ENCODE measurements at regions not wholly inside any gene's neighbourhood (a gene's known extent, or its start where the extent isn't known, plus 50 kb on each side); places are given as distances from the start of the nearest gene placed in this dataset.

GRCh38 chr3:102348904-102349303 is 85.9 kb upstream of the ZPLD1 start (continued):
- TF ChIP-seq ZNF18 (CRISPR knock-in tag; IDR thresholded peaks at IDR 0.05; ENCODE audit: insufficient replicate concordance): no peak
- no peak for TF ChIP-seq ZNF75D (CRISPR knock-in tag; IDR thresholded peaks at IDR 0.05; ENCODE audit: borderline replicate concordance)
- no peak for TF ChIP-seq CBX5 (CRISPR knock-in tag; IDR thresholded peaks at IDR 0.05; ENCODE audit: borderline replicate concordance)
- TF ChIP-seq FOXK1 (CRISPR knock-in tag; IDR thresholded peaks at IDR 0.05; ENCODE audit: borderline replicate concordance, low read depth): no peak
- TF ChIP-seq TEAD2 (CRISPR knock-in tag; IDR thresholded peaks at IDR 0.05): no peak
- TF ChIP-seq ZNF329 (CRISPR knock-in tag; IDR thresholded peaks at IDR 0.05; ENCODE audit: low read depth): no peak
- no peak for TF ChIP-seq RNF2 (conservative IDR thresholded peaks at IDR 0.05; ENCODE audit: low read depth)
- TF ChIP-seq ZSCAN21 (CRISPR knock-in tag; IDR thresholded peaks at IDR 0.05; ENCODE audit: borderline replicate concordance): no peak
- TF ChIP-seq ZNF496 (CRISPR knock-in tag; IDR thresholded peaks at IDR 0.05; ENCODE audit: insufficient replicate concordance): no peak
- TF ChIP-seq RNF219 (CRISPR knock-in tag; IDR thresholded peaks at IDR 0.05): no peak

- WGBS (ENCODE audit: low lambda C conversion rate): 0% methylated on average over 3 of the region's 4 CpGs
- POLR2A ChIA-PET: no interaction called here
- H2AFZ ChIP-seq (ENCODE audit: low read length): no peak overlapping the region
- CTCF ChIA-PET (ENCODE audit: low intra/inter-chr PET ratio, low total read pairs): no interaction called here
- H3K79me2 ChIP-seq (ENCODE audit: insufficient read depth, low read length): no peaks in the 10 kb centered on the region
- no peaks in the 10 kb centered on the region for H3K27me3 ChIP-seq (ENCODE audit: control insufficient read depth in 1 of 2, insufficient read depth in 2 of 2, low read length in 2 of 2)
- ATAC-seq (no peak), DNase-seq (ENCODE audit: low spot score) (no peak), FAIRE-seq (no peak)
- H3K9me3 ChIP-seq (ENCODE audit: low read length): no peaks in the 10 kb centered on the region
- no peaks in the 10 kb centered on the region for H3K36me3 ChIP-seq (replicated peaks in 1 of 2; ENCODE audit: control insufficient read depth in 1 of 2, insufficient read depth in 2 of 2, low read length in 2 of 2)
- H3K4me2 ChIP-seq (ENCODE audit: low read depth, low read length): no peak overlapping the region
- no peak overlapping the region for H3K4me3 ChIP-seq (replicated peaks in 1 of 3; ENCODE audit: insufficient read depth in 1 of 3, low read depth in 2 of 3, low read length in 3 of 3)
- in situ Hi-C loops (cut with HindIII; ENCODE audit: extremely low pct_ligation_motif_present, low pct_unique_long_range_greater_than_20kb): no loop called here
- H3K27ac ChIP-seq (ENCODE audit: extremely low read length, insufficient read depth, low read length): no peak overlapping the region
- no peaks in the 10 kb centered on the region for H4K20me1 ChIP-seq (ENCODE audit: insufficient read depth, low read length)
- BruUV-seq (replicated peaks): no TSS peak
- no peak overlapping the region for H3K9ac ChIP-seq (ENCODE audit: insufficient read depth, low read depth, low read length)
- intact Hi-C loops (cut with micrococcal nuclease; ENCODE audit: unreplicated experiment): no loop called here
- no peaks in the 10 kb centered on the region for H3K4me1 ChIP-seq (ENCODE audit: insufficient read depth, low read length)
- TF ChIP-seq HNRNPLL (IDR thresholded peaks at IDR 0.05; ENCODE audit: low read depth, low read length, poor library complexity, severe bottlenecking) (no peak), BRF2 (CRISPR knock-in tag; IDR thresholded peaks at IDR 0.05) (no peak), ARID4A (CRISPR knock-in tag; IDR thresholded peaks at IDR 0.05; ENCODE audit: borderline replicate concordance) (no peak), AKAP8 (CRISPR knock-in tag; IDR thresholded peaks at IDR 0.05) (no peak)
Measured at GRCh38 chr3:102353148-102353547, 81.7 kb upstream of the ZPLD1 start.
